NAMALWA (cell line): ENCODE measurements at regions not wholly inside any gene's neighbourhood (a gene's known extent, or its start where the extent isn't known, plus 50 kb on each side); places are given as distances from the start of the nearest gene placed in this dataset.

Experiments
- DNase-seq: peaks from one replicate; pipeline ENCODE4 v3.0.0-alpha.2; 2015; ENCODE audit warnings: low spot score

GRCh38 chr5:110116539-110116938 lies 426.8 kb downstream of the MAN2A1 start:
- no peak for DNase-seq

GRCh38 chr5:110134963-110135935 lies 445.5 kb downstream of the MAN2A1 start:
- DNase-seq = no peak

GRCh38 chr5:110150199-110150598 lies 460.5 kb downstream of the MAN2A1 start:
- no peak for DNase-seq

- DNase-seq = no peak
These were observed 469.5 kb downstream of the MAN2A1 start for GRCh38 chr5:110159202-110159601.

DNA sequence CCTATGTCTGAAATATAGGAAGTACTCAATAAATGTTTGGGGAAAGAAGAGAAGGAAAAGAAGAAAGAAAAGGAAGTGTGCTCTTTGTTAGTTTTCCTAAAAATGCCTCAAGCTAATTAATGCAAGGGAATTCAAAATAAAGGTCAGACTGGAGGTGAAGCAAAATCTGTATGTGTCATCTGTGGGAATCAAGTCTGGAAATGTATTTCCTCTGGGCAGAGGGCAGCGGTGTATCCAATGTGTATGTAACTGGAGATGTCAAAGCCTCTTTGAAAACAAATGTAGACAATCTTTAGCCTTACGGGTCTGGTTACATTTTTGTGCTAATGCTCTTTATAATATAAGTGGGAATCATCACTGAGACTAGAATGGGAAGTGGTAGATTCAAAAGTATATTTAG lies 471.4 kb downstream of the MAN2A1 start:
- DNase-seq = no peak

DNA sequence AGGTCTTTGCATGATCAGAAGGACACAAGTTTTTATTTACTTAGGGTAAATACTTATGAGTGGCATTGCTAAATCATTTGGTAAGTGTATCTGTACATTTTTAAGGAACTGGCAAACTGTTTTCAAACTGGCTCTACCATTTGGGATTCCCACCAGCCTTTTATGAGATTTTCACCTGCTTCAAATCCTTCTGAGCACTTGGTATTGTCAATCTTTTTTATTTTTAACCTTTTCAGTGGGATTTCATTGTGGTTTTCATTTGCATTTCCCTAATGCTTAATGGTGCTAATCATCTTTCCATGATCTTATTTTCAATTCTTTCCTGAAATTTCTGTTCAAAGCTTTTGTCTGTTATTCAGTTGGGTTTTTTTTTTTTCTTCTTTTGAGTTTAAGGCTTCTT lies 475.6 kb downstream of the MAN2A1 start:
- no peak for DNase-seq

DNA sequence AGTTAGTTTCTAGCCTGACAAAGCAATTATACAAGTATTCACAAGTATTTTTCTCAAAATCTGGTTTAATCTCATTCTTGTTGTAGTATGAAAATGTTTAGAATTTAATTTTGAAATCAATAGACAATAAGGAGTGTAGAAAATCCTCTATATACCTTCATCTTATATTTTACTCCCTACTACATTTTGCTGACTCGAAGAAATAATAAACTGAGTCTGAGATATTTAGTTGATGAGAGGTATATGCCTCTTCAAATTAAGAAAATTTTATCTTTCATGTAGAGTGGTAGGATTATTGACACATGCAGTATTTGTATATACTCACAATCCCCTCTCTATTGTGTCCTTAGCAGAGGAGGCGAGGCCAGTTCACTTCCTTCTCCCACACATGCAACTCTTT lies 477.7 kb downstream of the MAN2A1 start:
- no peak for DNase-seq

DNA sequence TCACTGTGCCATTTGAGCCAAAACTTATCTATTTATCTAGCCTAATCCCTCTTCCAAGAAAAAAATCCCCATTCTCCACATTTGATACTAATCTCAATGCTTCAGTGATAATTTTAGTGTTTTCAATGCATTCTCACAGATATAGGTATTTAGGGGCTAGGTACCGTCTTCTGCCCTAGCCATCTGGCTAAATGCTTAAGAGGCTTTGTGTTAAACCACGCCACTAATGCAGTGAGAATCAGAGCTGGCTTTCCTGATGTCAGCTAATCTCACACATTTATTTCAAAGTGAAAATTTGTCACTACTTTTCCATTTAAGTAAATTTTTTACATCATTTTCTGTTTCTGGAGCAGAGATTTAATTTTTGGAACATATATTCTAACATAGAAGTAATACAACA lies 479.7 kb downstream of the MAN2A1 start:
- DNase-seq = no peak

GRCh38 chr5:110177729-110178128 lies 488.0 kb downstream of the MAN2A1 start:
- DNase-seq = no peak

DNA sequence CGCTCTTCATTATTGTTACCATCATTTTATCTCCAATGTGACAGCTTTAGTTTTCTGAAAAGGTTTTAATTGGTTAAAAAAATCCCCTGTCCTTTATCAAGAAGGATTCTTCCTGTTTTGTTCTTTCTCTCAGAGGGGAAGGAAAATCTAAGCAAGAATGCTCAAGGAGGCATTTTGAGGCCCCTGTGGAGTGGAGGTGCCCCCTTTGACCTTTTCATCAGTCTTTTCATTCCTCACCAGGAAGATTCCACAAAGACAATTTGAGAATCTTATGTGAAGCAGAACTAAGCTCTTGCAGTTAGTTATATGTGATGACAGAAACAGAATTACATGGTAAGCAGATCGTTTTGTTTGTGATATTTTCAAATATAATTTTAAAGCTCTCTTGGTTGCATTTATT lies 489.6 kb downstream of the MAN2A1 start:
- DNase-seq = no peak

DNA sequence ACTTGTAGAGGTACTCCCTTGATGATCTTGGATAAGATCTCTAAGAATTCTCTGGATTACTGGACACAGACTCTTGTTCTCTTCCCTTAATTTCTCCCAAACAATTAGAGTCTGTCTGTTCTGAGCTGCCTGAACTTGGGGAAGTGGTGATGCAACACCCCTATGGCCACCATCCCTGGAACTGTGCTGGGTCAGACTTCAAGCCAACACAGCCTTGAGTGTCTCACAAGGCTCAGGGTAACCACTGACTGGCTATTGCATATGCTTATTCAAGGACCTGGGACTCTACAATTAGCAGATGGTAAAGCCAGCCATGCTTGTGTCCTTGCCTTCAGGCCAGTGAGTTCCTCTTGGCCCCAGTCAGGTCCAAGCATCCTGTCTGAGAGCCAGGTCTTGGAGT lies 504.5 kb downstream of the MAN2A1 start:
- no peak for DNase-seq

GRCh38 chr5:110195288-110195687 lies 505.6 kb downstream of the MAN2A1 start:
- no peak for DNase-seq

DNA sequence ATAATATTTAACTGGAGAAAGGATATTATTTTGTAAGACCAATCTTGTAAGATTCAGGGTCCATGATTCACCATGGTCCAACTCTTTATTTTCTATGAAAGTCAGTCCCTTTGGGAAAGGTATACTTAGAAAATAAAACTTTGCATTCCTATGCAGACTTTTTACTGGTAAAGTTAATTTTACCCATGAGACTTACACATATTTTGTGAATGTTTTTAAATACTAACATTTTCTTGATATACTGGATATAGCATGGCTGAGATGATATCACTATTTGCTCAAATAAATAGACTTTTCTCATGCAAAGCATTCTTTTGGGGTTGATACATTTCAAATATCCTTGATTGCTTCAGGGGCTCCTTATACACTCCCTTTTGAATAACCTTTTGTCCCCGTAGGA lies 512.1 kb downstream of the MAN2A1 start:
- no peak for DNase-seq

DNA sequence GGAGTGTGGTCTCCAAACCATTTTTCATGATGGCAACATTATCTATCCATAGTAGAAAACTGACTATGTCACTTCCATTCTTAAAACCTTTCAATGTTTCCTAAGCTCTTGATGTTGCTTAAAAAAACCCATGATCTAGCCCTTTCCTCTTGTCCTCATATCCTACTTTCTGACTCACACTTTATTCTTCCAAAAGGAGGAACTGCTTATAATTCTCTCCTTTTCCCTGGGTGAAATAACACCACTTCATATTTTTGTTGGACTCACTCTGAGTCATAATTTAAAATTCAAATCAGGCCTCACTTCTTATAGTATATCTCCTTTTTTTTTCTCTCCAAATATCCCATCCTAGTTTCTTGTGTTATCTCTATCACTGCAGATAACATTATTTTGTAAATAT lies 513.9 kb downstream of the MAN2A1 start:
- no peak for DNase-seq

- no peak for DNase-seq
These were observed 517.1 kb downstream of the TMEM232 start for GRCh38 chr5:110209401-110209800.

- no peak for DNase-seq
These were observed 507.5 kb downstream of the TMEM232 start for GRCh38 chr5:110218981-110219380.

DNA sequence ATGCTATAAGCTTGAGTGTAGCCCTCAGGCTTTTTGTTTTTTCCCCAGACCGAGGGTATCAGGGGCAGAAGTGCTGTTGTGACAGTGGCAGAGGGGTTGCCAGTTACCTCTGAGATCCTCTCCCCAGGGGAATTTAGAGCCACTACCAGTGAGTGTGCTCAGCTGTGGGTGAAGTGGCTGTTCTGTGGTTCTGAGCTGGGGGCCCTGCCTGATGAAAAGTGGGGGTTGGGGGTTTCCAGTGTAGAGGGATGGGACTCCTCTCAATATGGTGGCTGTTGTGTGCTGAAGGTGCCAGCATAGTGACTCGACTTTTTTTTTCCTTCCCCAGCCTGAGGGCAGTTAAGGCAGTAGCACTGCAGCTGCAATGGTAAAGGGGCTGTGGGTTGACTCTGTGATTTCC lies 506.7 kb downstream of the TMEM232 start:
- DNase-seq = no peak

DNA sequence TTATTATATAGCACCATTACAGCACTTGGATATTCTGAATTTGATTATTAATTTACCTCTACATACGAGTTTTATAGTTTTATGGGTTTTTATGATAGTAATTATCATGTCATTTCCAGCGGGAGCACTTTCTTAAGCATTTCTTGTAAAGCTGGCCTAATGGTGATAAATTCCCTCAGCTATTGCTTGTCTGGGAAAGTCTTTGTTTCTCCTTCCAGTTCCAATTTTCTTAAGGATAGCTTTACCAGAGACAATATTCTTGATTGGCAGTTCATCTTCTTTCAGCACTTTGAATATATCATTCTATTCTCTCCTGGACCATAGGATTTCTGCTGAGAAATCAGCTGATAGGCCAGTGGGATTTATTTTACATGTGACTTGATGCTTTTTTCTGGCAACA lies 505.4 kb downstream of the TMEM232 start:
- no peak for DNase-seq

- no peak for DNase-seq
These were observed 502.4 kb downstream of the TMEM232 start for GRCh38 chr5:110224050-110224449.

DNA sequence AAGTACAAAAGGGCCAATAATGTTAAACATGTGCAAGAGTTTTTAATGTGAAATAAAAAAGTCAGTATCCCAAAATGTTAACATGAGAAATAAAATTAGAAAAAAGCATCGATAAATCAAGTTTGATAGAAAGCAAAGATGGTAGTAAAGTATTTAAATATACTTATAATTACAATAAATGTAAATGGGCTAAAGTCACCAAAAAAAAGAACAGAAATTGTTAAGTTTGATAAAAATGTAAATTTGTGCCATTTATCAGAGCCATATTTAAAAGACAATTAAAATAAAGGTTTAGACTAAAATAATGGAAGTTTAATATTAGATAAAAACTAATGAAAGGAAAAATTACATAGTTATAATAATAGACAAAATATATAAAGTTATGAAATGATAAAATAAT lies 500.5 kb downstream of the TMEM232 start:
- DNase-seq = no peak

GRCh38 chr5:110239786-110240185 lies 486.7 kb downstream of the TMEM232 start:
- no peak for DNase-seq

DNA sequence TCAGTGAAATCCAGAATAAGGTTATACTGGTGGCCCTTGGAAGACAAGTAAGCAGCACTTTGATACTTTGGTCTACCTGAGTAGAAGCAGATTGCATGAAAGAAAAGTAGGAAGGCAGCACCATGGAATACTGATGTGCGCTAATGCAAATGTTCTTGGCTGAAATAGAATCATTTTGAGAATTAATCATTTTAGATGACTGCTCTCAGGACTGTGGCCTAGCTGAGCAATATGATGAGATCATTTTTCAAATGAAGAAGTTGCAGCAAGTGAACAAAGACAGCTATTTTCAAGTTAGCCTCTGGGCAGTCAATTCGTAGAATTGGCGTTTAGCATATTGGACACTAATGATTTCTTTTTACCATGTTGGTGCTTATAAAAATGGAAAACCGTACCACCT lies 483.5 kb downstream of the TMEM232 start:
- no peak for DNase-seq

DNA sequence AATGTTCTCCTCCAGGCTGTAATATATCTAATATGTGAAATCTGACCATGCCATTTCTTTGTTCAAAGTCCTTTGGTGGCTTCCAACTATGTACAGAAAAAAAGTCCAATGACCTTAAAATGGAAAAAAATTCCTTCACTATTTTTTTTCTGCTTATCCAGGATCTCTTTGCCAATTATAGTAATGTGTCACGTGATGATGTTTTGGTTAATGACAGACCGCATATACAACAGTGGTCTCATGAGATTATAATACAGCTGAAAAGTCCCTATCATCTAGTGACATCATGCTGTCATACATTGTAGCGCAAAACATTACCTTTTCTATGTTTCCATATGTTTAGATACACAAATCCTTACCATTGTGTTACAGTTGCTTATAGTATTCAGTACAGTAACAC lies 477.6 kb downstream of the TMEM232 start:
- no peak for DNase-seq

DNA sequence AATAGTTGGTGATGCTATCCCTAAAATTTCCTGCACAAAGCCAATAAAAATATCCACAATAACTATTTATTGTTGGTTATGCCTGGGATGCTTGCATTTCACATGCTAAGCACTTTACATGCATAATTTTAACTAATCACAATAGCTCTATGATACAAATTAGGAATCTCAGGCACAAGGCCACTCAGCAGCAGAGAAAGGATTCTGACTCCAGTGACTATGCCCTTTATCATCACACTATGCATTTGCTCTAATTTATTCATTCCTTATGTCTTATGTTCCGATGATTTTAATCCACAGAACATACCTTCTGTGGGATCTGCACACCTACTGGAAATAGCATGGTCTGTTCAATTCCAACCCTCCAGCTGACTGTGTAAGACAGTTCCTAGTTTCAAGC lies 476.1 kb downstream of the TMEM232 start:
- no peak for DNase-seq
